WERI-Rb-1 (cell line): ENCODE measurements at regions not wholly inside any gene's neighbourhood (a gene's known extent, or its start where the extent isn't known, plus 50 kb on each side); places are given as distances from the start of the nearest gene placed in this dataset.

Experiments
- DNase-seq: peaks from one replicate; pipeline ENCODE4 v3.0.0-alpha.2; 2020
- H3K27ac ChIP-seq: fragments of 250-450 bp; sonication (Bioruptor Pico); 2 replicates; pipeline ENCODE4 v1.5.1; 2020; ENCODE audit warnings: mild to moderate bottlenecking, moderate library complexity
- H3K27me3 ChIP-seq: fragments of 250-450 bp; sonication (Bioruptor Pico); 2 replicates; pipeline ENCODE4 v1.5.1; 2021; ENCODE audit warnings: mild to moderate bottlenecking, low read depth, moderate library complexity; ENCODE audit not compliant: insufficient read depth, severe bottlenecking
- H3K36me3 ChIP-seq: fragments of 250-450 bp; sonication (Bioruptor Pico); 2 replicates; pipeline ENCODE4 v1.5.1; 2020; ENCODE audit warnings: mild to moderate bottlenecking, moderate library complexity
- H3K4me3 ChIP-seq: 2 replicates; pipeline ENCODE4 v1.5.1; 2011; ENCODE audit warnings: low read depth, mild to moderate bottlenecking, control low read depth, low read length
- H3K9me3 ChIP-seq: fragments of 250-450 bp; sonication (Bioruptor Pico); 2 replicates; pipeline ENCODE4 v1.5.1; 2021; ENCODE audit warnings: mild to moderate bottlenecking, moderate library complexity; ENCODE audit not compliant: severe bottlenecking
- CTCF ChIP-seq: IDR thresholded peaks from 2 replicates; pipeline ENCODE4 v1.5.1; 2011; ENCODE audit warnings: low read depth, mild to moderate bottlenecking, control low read depth, inconsistent platforms, low read length

GRCh38 chr9:31808766-31809165 is 575.7 kb upstream of the ACO1 start:
- Histone ChIP-seq H3K36me3 (no peaks in the 10 kb centered on the region), H3K27ac (no peak overlapping the region), H3K27me3 (no peaks in the 10 kb centered on the region), H3K9me3 (no peaks in the 10 kb centered on the region), H3K4me3 (no peak overlapping the region)
- no peak for TF ChIP-seq CTCF
- no peak for DNase-seq

DNA sequence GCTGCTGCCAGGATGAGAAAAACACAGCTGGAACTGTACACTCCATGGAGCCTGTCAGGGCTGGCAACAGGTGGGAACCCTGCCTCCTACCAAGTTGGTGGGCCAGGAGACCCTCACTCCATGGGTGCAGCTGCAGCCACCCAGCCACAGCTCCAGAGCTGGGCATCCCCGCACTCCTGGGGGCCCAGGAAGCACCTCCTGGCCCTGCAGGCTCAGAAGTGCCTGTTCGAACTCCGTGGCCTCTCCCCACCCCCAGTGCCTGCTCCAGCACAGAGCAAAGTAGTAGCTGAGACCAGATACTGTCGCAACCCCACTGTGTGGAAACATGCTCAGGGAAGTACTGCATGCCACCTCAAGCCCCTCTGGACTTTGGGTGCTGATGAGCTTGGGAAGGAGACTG is 564.0 kb upstream of the ACO1 start:
- H3K4me3 ChIP-seq: no peak overlapping the region
- H3K27me3 ChIP-seq: no peaks in the 10 kb centered on the region
- no peaks in the 10 kb centered on the region for H3K36me3 ChIP-seq
- no peak for TF ChIP-seq CTCF
- DNase-seq: no peak
- no peak overlapping the region for H3K27ac ChIP-seq
- no peaks in the 10 kb centered on the region for H3K9me3 ChIP-seq

DNA sequence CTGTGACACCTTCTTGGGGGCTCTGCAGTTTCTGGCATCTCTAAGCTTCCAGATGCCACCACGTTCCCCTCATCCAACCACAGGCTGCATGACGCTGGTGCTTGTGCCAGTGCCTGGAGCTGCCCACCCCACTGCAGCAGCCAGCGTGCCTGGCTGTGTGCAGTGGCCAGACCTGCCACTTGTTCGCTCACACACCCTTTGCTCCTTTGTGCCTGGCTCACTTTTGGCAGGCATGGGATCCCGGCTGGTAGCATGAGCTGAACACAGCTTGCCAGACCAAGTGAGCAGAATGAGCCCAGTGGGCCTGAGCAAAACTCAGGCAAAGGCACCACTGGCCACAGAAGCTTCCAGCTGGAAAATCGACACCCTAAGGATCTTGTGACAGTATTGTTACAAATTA is 562.9 kb upstream of the ACO1 start:
- Histone ChIP-seq H3K4me3 (no peak overlapping the region), H3K9me3 (no peaks in the 10 kb centered on the region)

DNA sequence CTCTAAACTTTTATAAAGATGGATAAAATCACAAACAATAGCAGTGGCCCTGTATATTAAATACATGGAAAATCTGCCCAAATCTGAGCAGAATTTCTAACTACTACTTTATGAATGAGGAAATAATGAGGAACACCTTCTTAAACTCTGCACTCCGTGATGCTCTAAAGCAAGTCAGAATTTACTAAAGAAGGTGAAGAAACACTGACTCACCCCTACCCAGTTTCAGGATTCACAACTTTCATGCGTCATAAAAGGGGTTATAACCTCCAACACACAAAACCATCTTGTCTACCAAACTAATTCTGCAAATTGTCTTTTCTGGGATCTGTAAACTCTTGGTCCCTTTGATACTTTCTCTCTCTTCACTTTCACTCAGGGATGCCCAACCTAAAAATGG is 561.1 kb upstream of the ACO1 start:
- H3K27ac ChIP-seq: no peak overlapping the region
- no peak for TF ChIP-seq CTCF
- no peak overlapping the region for H3K4me3 ChIP-seq
- no peaks in the 10 kb centered on the region for H3K27me3 ChIP-seq
- H3K9me3 ChIP-seq: no peaks in the 10 kb centered on the region
- no peaks in the 10 kb centered on the region for H3K36me3 ChIP-seq
- DNase-seq: no peak

More for the DNA sequence above, 562.9 kb upstream of the ACO1 start:
- Histone ChIP-seq H3K27ac (no peak overlapping the region), H3K27me3 (no peaks in the 10 kb centered on the region), H3K36me3 (no peaks in the 10 kb centered on the region)
- no peak for TF ChIP-seq CTCF
- DNase-seq: no peak

DNA sequence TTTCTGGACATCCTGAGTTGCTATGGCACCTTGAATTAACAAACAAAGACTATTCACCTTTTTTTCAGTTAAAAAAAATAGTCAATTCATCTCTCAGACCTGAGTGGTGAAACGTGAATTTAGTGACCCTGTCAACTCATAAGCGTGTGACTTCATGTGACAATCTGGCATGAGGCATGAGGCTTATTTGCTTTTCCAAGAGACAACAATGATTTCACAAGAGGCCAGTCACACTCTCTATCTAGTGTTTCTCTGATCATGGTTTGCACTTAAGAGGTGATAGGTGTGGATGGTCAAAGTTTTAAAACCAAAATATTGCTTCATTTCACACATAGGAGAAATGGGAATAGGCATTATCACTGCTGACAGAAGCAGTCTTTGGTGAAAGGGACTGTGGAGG is 559.6 kb upstream of the ACO1 start:
- Histone ChIP-seq H3K36me3 (no peaks in the 10 kb centered on the region), H3K4me3 (no peak overlapping the region), H3K27ac (no peak overlapping the region), H3K27me3 (no peaks in the 10 kb centered on the region), H3K9me3 (no peaks in the 10 kb centered on the region)
- TF ChIP-seq CTCF: no peak
- no peak for DNase-seq

- DNase-seq: no peak
- H3K27me3 ChIP-seq: no peaks in the 10 kb centered on the region
- no peak overlapping the region for H3K4me3 ChIP-seq
- H3K27ac ChIP-seq: no peak overlapping the region
- no peak for TF ChIP-seq CTCF
- H3K9me3 ChIP-seq: no peaks in the 10 kb centered on the region
- no peaks in the 10 kb centered on the region for H3K36me3 ChIP-seq
Measured at GRCh38 chr9:31837211-31837610, 547.2 kb upstream of the ACO1 start.
